ENCODE measurements at regions not wholly inside any gene's neighbourhood (a gene's known extent, or its start where the extent isn't known, plus 50 kb on each side); places are given as distances from the start of the nearest gene placed in this dataset.
"Not testable (repeated sequence)": the region's sequence is repeated elsewhere in the genome, so short reads cannot be mapped to it uniquely, and the experiment has no call there.

- Histone ChIP-seq H3K9me3 (no peaks in the 10 kb centered on the region), H3K27me3 (ENCODE audit: low read depth) (no peaks in the 10 kb centered on the region), H3K4me3 (no peak overlapping the region), H3K4me1 (no peaks in the 10 kb centered on the region), H3K36me3 (replicated peaks) (no peaks in the 10 kb centered on the region)
- in situ Hi-C loops (cut with MboI; ENCODE audit: low sequenced_read_pairs), result no loop called here
- no peak for DNase-seq (ENCODE audit: low spot score in 2 of 2)
Measured at GRCh38 chr20:26207237-26207966, 510.7 kb upstream of the ZNF337 start.

- in situ Hi-C loops (cut with MboI; ENCODE audit: low sequenced_read_pairs), result no loop called here
- Histone ChIP-seq H3K36me3 (replicated peaks) (no peaks in the 10 kb centered on the region), H3K4me3 (no peak overlapping the region), H3K27me3 (ENCODE audit: low read depth) (no peaks in the 10 kb centered on the region), H3K9me3 (no peaks in the 10 kb centered on the region), H3K4me1 (no peaks in the 10 kb centered on the region)
- DNase-seq (ENCODE audit: low spot score in 2 of 2), result no peak
Measured at GRCh38 chr20:26205350-26205749, 508.7 kb upstream of the ZNF337 start.

GRCh38 chr20:26201026-26201425 is 504.4 kb upstream of the ZNF337 start:
- H3K36me3 ChIP-seq (replicated peaks); H3K4me1 ChIP-seq; H3K4me3 ChIP-seq; in situ Hi-C loops (cut with MboI; ENCODE audit: low sequenced_read_pairs); H3K27me3 ChIP-seq (ENCODE audit: low read depth); H3K9me3 ChIP-seq; DNase-seq (ENCODE audit: low spot score in 2 of 2): not testable (repeated sequence)

- in situ Hi-C loops (cut with MboI; ENCODE audit: low sequenced_read_pairs); H3K27me3 ChIP-seq (ENCODE audit: low read depth); H3K4me1 ChIP-seq: not testable (repeated sequence)
Measured at GRCh38 chr20:26187329-26187728, 490.7 kb upstream of the ZNF337 start.

GRCh38 chr20:26183720-26184119 is 487.1 kb upstream of the ZNF337 start:
- H3K27me3 ChIP-seq (ENCODE audit: low read depth); H3K4me3 ChIP-seq; DNase-seq (ENCODE audit: low spot score in 2 of 2); H3K4me1 ChIP-seq; in situ Hi-C loops (cut with MboI; ENCODE audit: low sequenced_read_pairs); H3K36me3 ChIP-seq (replicated peaks); H3K9me3 ChIP-seq: not testable (repeated sequence)

More at GRCh38 chr20:26187329-26187728, 490.7 kb upstream of the ZNF337 start:
- DNase-seq (ENCODE audit: low spot score in 2 of 2); H3K36me3 ChIP-seq (replicated peaks); H3K4me3 ChIP-seq; H3K9me3 ChIP-seq: not testable (repeated sequence)

GRCh38 chr20:26181364-26181763 is 484.7 kb upstream of the ZNF337 start:
- H3K36me3 ChIP-seq (replicated peaks); H3K4me3 ChIP-seq; H3K4me1 ChIP-seq; H3K27me3 ChIP-seq (ENCODE audit: low read depth); DNase-seq (ENCODE audit: low spot score in 2 of 2); H3K9me3 ChIP-seq; in situ Hi-C loops (cut with MboI; ENCODE audit: low sequenced_read_pairs): not testable (repeated sequence)

GRCh38 chr20:26171875-26172274 is 475.2 kb upstream of the ZNF337 start:
- not testable (repeated sequence) for H3K9me3 ChIP-seq

GRCh38 chr20:26169506-26169905 is 472.9 kb upstream of the ZNF337 start:
- no peaks in the 10 kb centered on the region for H3K36me3 ChIP-seq (replicated peaks)
- DNase-seq (ENCODE audit: low spot score in 2 of 2), result no peak
- no peak overlapping the region for H3K4me3 ChIP-seq
- no peaks in the 10 kb centered on the region for H3K4me1 ChIP-seq
- no peaks in the 10 kb centered on the region for H3K9me3 ChIP-seq
- H3K27me3 ChIP-seq (ENCODE audit: low read depth), result no peaks in the 10 kb centered on the region
- in situ Hi-C loops (cut with MboI; ENCODE audit: low sequenced_read_pairs), result no loop called here

More at GRCh38 chr20:26171875-26172274, 475.2 kb upstream of the ZNF337 start:
- H3K4me3 ChIP-seq; in situ Hi-C loops (cut with MboI; ENCODE audit: low sequenced_read_pairs); H3K4me1 ChIP-seq; H3K36me3 ChIP-seq (replicated peaks); H3K27me3 ChIP-seq (ENCODE audit: low read depth); DNase-seq (ENCODE audit: low spot score in 2 of 2): not testable (repeated sequence)

GRCh38 chr20:26167499-26167898 is 470.8 kb upstream of the ZNF337 start:
- Histone ChIP-seq H3K4me3 (no peak overlapping the region), H3K4me1 (no peaks in the 10 kb centered on the region), H3K27me3 (ENCODE audit: low read depth) (no peaks in the 10 kb centered on the region), H3K9me3 (no peaks in the 10 kb centered on the region), H3K36me3 (replicated peaks) (no peaks in the 10 kb centered on the region)
- no peak for DNase-seq (ENCODE audit: low spot score in 2 of 2)
- in situ Hi-C loops (cut with MboI; ENCODE audit: low sequenced_read_pairs), result no loop called here

GRCh38 chr20:26163890-26164289 is 467.2 kb upstream of the ZNF337 start:
- H3K36me3 ChIP-seq (replicated peaks), result no peaks in the 10 kb centered on the region
- H3K4me3 ChIP-seq, result no peak overlapping the region
- H3K4me1 ChIP-seq, result no peaks in the 10 kb centered on the region
- no peaks in the 10 kb centered on the region for H3K9me3 ChIP-seq
- DNase-seq (ENCODE audit: low spot score in 2 of 2), result no peak
- no peaks in the 10 kb centered on the region for H3K27me3 ChIP-seq (ENCODE audit: low read depth)
- in situ Hi-C loops (cut with MboI; ENCODE audit: low sequenced_read_pairs), result no loop called here

- H3K36me3 ChIP-seq (replicated peaks); H3K4me3 ChIP-seq; H3K27me3 ChIP-seq (ENCODE audit: low read depth); in situ Hi-C loops (cut with MboI; ENCODE audit: low sequenced_read_pairs); H3K4me1 ChIP-seq; H3K9me3 ChIP-seq; DNase-seq (ENCODE audit: low spot score in 2 of 2): not testable (repeated sequence)
Measured at GRCh38 chr20:26163151-26163550, 466.5 kb upstream of the ZNF337 start.

- H3K27me3 ChIP-seq (ENCODE audit: low read depth); H3K36me3 ChIP-seq (replicated peaks); H3K4me3 ChIP-seq; DNase-seq (ENCODE audit: low spot score in 2 of 2); in situ Hi-C loops (cut with MboI; ENCODE audit: low sequenced_read_pairs); H3K9me3 ChIP-seq; H3K4me1 ChIP-seq: not testable (repeated sequence)
Measured at GRCh38 chr20:26161741-26162140, 465.1 kb upstream of the ZNF337 start.

GRCh38 chr20:26160916-26161315 is 464.3 kb upstream of the ZNF337 start:
- in situ Hi-C loops (cut with MboI; ENCODE audit: low sequenced_read_pairs); H3K4me1 ChIP-seq; H3K27me3 ChIP-seq (ENCODE audit: low read depth); H3K36me3 ChIP-seq (replicated peaks); H3K9me3 ChIP-seq; H3K4me3 ChIP-seq: not testable (repeated sequence)
- peak in 1 of 2 experiments; percentile 44 for DNase-seq (ENCODE audit: low spot score in 2 of 2)

- DNase-seq (ENCODE audit: low spot score in 2 of 2), result no peak
- Histone ChIP-seq H3K9me3 (no peaks in the 10 kb centered on the region), H3K36me3 (replicated peaks) (no peaks in the 10 kb centered on the region), H3K4me1 (no peaks in the 10 kb centered on the region), H3K27me3 (ENCODE audit: low read depth) (no peaks in the 10 kb centered on the region), H3K4me3 (no peak overlapping the region)
- in situ Hi-C loops (cut with MboI; ENCODE audit: low sequenced_read_pairs), result no loop called here
Measured at GRCh38 chr20:26154224-26154623, 457.6 kb upstream of the ZNF337 start.

All from HAP-1 (cell line).